K562 (cell line): ENCODE measurements at regions not wholly inside any gene's neighbourhood (a gene's known extent, or its start where the extent isn't known, plus 50 kb on each side); places are given as distances from the start of the nearest gene placed in this dataset.

Source experiments
- ATAC-seq: fragments of 200-7000 bp; cut with Tn5 transposase; 3 replicates; pipeline ENCODE4 v1.9.1; 2020; ENCODE audit warnings: moderate library complexity
- BruUV-seq: library from RNA; stranded (reverse); fragments of 400-500 nt; replicated peaks from 2 replicates; lab custom pipeline; 2021; lab: Mats Ljungman, UMichigan
- CTCF ChIA-PET: fragments of 300-600 bp; formaldehyde crosslinking; extraction: SDS; loops from one replicate; lab custom pipeline; 2021; ENCODE audit warnings: low intra/inter-chr PET ratio; lab: Yijun Ruan, JAX
- POLR2A ChIA-PET: fragments of 300-600, 350-650 bp; sonication (Branson Sonifier 250); formaldehyde crosslinking; extraction: SDS; loops from one replicate; lab custom pipeline; 2021; ENCODE audit warnings: antibody characterized with exemption, inconsistent platforms; lab: Yijun Ruan, JAX
- DNase-seq, 4 experiments: peaks; one replicate each; pipeline versions ENCODE4 v3.0.0 to v3.0.0-alpha.2; 2011 to 2018; ENCODE audit warnings: low spot score in 3 of 4, mixed read lengths in 3 of 4; ENCODE audit errors: extremely low read depth in 1 of 4
- FAIRE-seq: peaks from 2 replicates; lab custom pipeline; 2011; peaks lifted over from hg19 to GRCh38; lab: Jason Lieb, UNC
- H2AFZ ChIP-seq: 2 replicates; pipeline ENCODE4 v1.6.0; 2011; ENCODE audit warnings: low read depth, low read length, control low read depth, inconsistent platforms
- H3K27ac ChIP-seq: fragments of 200-600 bp; 3 replicates; pipeline ENCODE4 v1.8.0; 2011; ENCODE audit warnings: low read depth, mild to moderate bottlenecking, control low read depth, inconsistent platforms, low read length, moderate library complexity, mixed read lengths; ENCODE audit errors: extremely low read depth
- H3K27me3 ChIP-seq, 2 experiments: fragments of 300-600 bp in 1 of 2; 2 replicates in 1 of 2; 3 replicates in 1 of 2; pipeline versions ENCODE4 v1.6.0 to v1.8.0; 2011; ENCODE audit warnings: inconsistent platforms in 2 of 2, low read length in 2 of 2, mild to moderate bottlenecking in 1 of 2, mixed read lengths in 1 of 2, moderate library complexity in 1 of 2; ENCODE audit not compliant: control insufficient read depth in 2 of 2, insufficient read depth in 2 of 2
- H3K36me3 ChIP-seq: fragments of 300-600 bp; 3 replicates; pipeline ENCODE4 v1.8.0; 2011; ENCODE audit warnings: mild to moderate bottlenecking, low read length, inconsistent platforms; ENCODE audit not compliant: control insufficient read depth, insufficient read depth
- H3K4me1 ChIP-seq, 2 experiments: fragments of 200-600 bp in 1 of 2; replicated peaks in 1 of 2; 2 replicates in 1 of 2; 3 replicates in 1 of 2; pipeline versions ENCODE4 v1.5.1 to v1.8.0; 2011; ENCODE audit warnings: inconsistent platforms in 2 of 2, low read length in 2 of 2, mild to moderate bottlenecking in 1 of 2, mixed read lengths in 1 of 2, moderate library complexity in 1 of 2; ENCODE audit not compliant: control insufficient read depth in 2 of 2, insufficient read depth in 2 of 2
- H3K4me2 ChIP-seq: 2 replicates; pipeline ENCODE4 v1.6.1; 2011; ENCODE audit warnings: low read length, control low read depth, inconsistent platforms, mixed read lengths; ENCODE audit not compliant: insufficient read depth
- H3K4me3 ChIP-seq: fragments of 200-600 bp; sonication (generic), shearing (Covaris generic); 2 replicates; pipeline ENCODE4 v1.5.1; 2016; ENCODE audit warnings: control low read depth, inconsistent platforms
- H3K79me2 ChIP-seq: fragments of 200-600 bp; 3 replicates; pipeline ENCODE4 v1.8.0; 2011; ENCODE audit warnings: low read length, inconsistent platforms; ENCODE audit not compliant: control insufficient read depth, insufficient read depth
- H3K9ac ChIP-seq, 2 experiments: 2 replicates each; pipeline versions ENCODE4 v1.6.0 to v1.6.1; 2011; ENCODE audit warnings: low read depth in 2 of 2, low read length in 2 of 2, control low read depth in 1 of 2, inconsistent platforms in 1 of 2, mild to moderate bottlenecking in 1 of 2, mixed read lengths in 1 of 2; ENCODE audit not compliant: insufficient read depth in 1 of 2
- H3K9me1 ChIP-seq: one replicate; pipeline ENCODE4 v1.6.0; 2011; ENCODE audit warnings: inconsistent platforms, mild to moderate bottlenecking, low read length, moderate library complexity; ENCODE audit not compliant: control insufficient read depth, insufficient read depth
- H3K9me3 ChIP-seq: replicated peaks from 2 replicates; pipeline ENCODE4 v1.5.1; 2011; ENCODE audit warnings: low read depth, low read length, inconsistent platforms; ENCODE audit not compliant: control insufficient read depth, insufficient read depth
- H4K20me1 ChIP-seq: replicated peaks from 2 replicates; pipeline ENCODE4 v1.6.1; 2011; ENCODE audit warnings: low read length, inconsistent platforms, mixed read lengths; ENCODE audit not compliant: control insufficient read depth, insufficient read depth
- BDP1 ChIP-seq: IDR thresholded peaks from 3 replicates; pipeline ENCODE4 v1.6.1; 2011; ENCODE audit not compliant: insufficient read length, insufficient read depth
- FOXA3 ChIP-seq, 2 experiments: fragments of 450-650 bp in 1 of 2; sonication (generic) in 1 of 2; formaldehyde crosslinking; IDR thresholded peaks in 1 of 2; conservative IDR thresholded peaks in 1 of 2; 2 replicates each; pipeline versions ENCODE4 v1.4.0 to v1.8.0; 2020 to 2022; ENCODE audit warnings: mild to moderate bottlenecking in 2 of 2, missing genetic modification reagents in 1 of 2
- FOXK1 ChIP-seq: sonication (generic); formaldehyde crosslinking; IDR thresholded peaks from 2 replicates; pipeline ENCODE4 v1.8.0; 2022; ENCODE audit warnings: missing genetic modification reagents, mild to moderate bottlenecking, borderline replicate concordance
- GTF3C2 ChIP-seq: IDR thresholded peaks from 3 replicates; pipeline ENCODE4 v1.6.1; 2011; ENCODE audit warnings: borderline replicate concordance, mild to moderate bottlenecking, moderate library complexity; ENCODE audit not compliant: insufficient read length; ENCODE audit errors: extremely low read depth
- HDAC6 ChIP-seq: IDR thresholded peaks from 2 replicates; pipeline ENCODE4 v1.6.1; 2012; ENCODE audit warnings: low read depth, mild to moderate bottlenecking, control low read depth, inconsistent platforms, low read length, moderate library complexity
- HNRNPLL ChIP-seq: fragments of 200-400 bp; formaldehyde crosslinking; IDR thresholded peaks from 2 replicates; pipeline ENCODE4 v1.6.1; 2017; ENCODE audit warnings: low read length, low read depth, mild to moderate bottlenecking; ENCODE audit not compliant: poor library complexity, severe bottlenecking
- IRF2 ChIP-seq: sonication (generic); formaldehyde crosslinking; IDR thresholded peaks from 2 replicates; pipeline ENCODE4 v1.8.1; 2022; ENCODE audit warnings: mild to moderate bottlenecking, missing genetic modification reagents
- KAT2B ChIP-seq: IDR thresholded peaks from one replicate; pipeline ENCODE4 v1.6.1; 2012; ENCODE audit warnings: low read depth, mild to moderate bottlenecking, control low read depth, inconsistent platforms, low read length, moderate library complexity
- KLF13 ChIP-seq: fragments of 450-650 bp; IDR thresholded peaks from 2 replicates; pipeline ENCODE4 v1.6.1; 2016; ENCODE audit warnings: missing genetic modification characterization, low read depth, mild to moderate bottlenecking, missing compliant biosample characterization, moderate library complexity, borderline replicate concordance
- MLLT1 ChIP-seq, 2 experiments: fragments of 450-650 bp; IDR thresholded peaks; 2 replicates each; pipeline ENCODE4 v1.6.1; 2016
- SETDB1 ChIP-seq: IDR thresholded peaks from one replicate; pipeline ENCODE4 v1.6.1; 2012; ENCODE audit warnings: low read length, control low read depth, inconsistent platforms
- SMAD2 ChIP-seq: fragments of 150-350 bp; IDR thresholded peaks from 2 replicates; pipeline ENCODE4 v1.6.1; 2014; ENCODE audit warnings: low read depth, mild to moderate bottlenecking, low read length
- ZNF41 ChIP-seq: fragments of 250-450 bp; sonication (Bioruptor Pico); conservative IDR thresholded peaks from 2 replicates; pipeline ENCODE4 v1.4.0; 2020; ENCODE audit warnings: mild to moderate bottlenecking
- ZNF75A ChIP-seq: fragments of 450-650 bp; formaldehyde crosslinking; IDR thresholded peaks from 2 replicates; pipeline ENCODE4 v1.4.0; 2020; ENCODE audit warnings: mild to moderate bottlenecking
- ZNF764 ChIP-seq: fragments of 250-450 bp; sonication (Bioruptor Pico); IDR thresholded peaks from 2 replicates; pipeline ENCODE4 v1.4.0; 2020; ENCODE audit warnings: low read depth, mild to moderate bottlenecking, moderate library complexity
- WGBS: fragments of 100-300 bp; shearing (Covaris generic); methylation state at CpG from one replicate; pipeline ENCODE4 v1.1.6; 2016; ENCODE audit warnings: low coverage, mixed read lengths; ENCODE audit not compliant: insufficient coverage; ENCODE audit errors: missing lambda C conversion rate; 5-methylcytosine and 5-hydroxymethylcytosine counted together
- in situ Hi-C: fragments of 300-500 bp; cut with MboI; formaldehyde crosslinking; loops from 4 replicates; pipeline ENCODE4 v1.15.0; 2018; ENCODE audit warnings: inconsistent platforms, mixed read lengths
- intact Hi-C: fragments of 100-400 bp; cut with micrococcal nuclease; formaldehyde crosslinking; loops from 2 replicates; pipeline ENCODE4 v1.14.2; 2022

- TF ChIP-seq GTF3C2 (no peak), ZNF764 (CRISPR knock-in tag) (no peak), HNRNPLL (no peak)
- TF ChIP-seq, all 486 proteins: peak for 0
Observed at GRCh38 chr4:64192731-64193412, 216.4 kb downstream of the TECRL start (continued).

GRCh38 chr4:64174247-64174882, 234.9 kb downstream of the TECRL start:
- in situ Hi-C loops = no loop called here
- no peak overlapping the region for H3K4me2 ChIP-seq
- DNase-seq (no peak), FAIRE-seq (no peak), ATAC-seq (no peak)
- no peaks in the 10 kb centered on the region for H3K9me3 ChIP-seq
- ChIA-PET CTCF (no interaction called here), POLR2A (no interaction called here)
- H3K27me3 ChIP-seq = no peaks in the 10 kb centered on the region
- no peaks in the 10 kb centered on the region for H3K9me1 ChIP-seq
- H2AFZ ChIP-seq = no peak overlapping the region
- H3K79me2 ChIP-seq = no peaks in the 10 kb centered on the region
- no peak overlapping the region for H3K4me3 ChIP-seq
- H3K27ac ChIP-seq = no peak overlapping the region
- no peak overlapping the region for H3K9ac ChIP-seq
- no TSS peak for BruUV-seq
- H3K4me1 ChIP-seq = no peaks in the 10 kb centered on the region; a peak in 1 of 5 replicates
- under 1% methylated on average over 12 of the region's 14 CpGs for WGBS
- H4K20me1 ChIP-seq = no peaks in the 10 kb centered on the region
- intact Hi-C loops = no loop called here
- H3K36me3 ChIP-seq = no peaks in the 10 kb centered on the region
- TF ChIP-seq ZNF75A (CRISPR knock-in tag) (no peak), SETDB1 (no peak), KLF13 (tag) (no peak), SMAD2 (no peak), KAT2B (no peak), FOXK1 (CRISPR knock-in tag) (no peak), IRF2 (CRISPR knock-in tag) (no peak), HDAC6 (no peak), FOXA3 (CRISPR knock-in tag; conservative IDR thresholded peaks at IDR 0.05 in 1 of 2, IDR thresholded peaks at IDR 0.05 in 1 of 2) (no peak), BDP1 (no peak), ZNF41 (CRISPR knock-in tag) (no peak), MLLT1 (IDR thresholded peaks at IDR 0.05) (no peak)
